IPS-18c (cell line): ENCODE measurements at regions not wholly inside any gene's neighbourhood (a gene's known extent, or its start where the extent isn't known, plus 50 kb on each side); places are given as distances from the start of the nearest gene placed in this dataset.
"Not testable (repeated sequence)": the region's sequence is repeated elsewhere in the genome, so short reads cannot be mapped to it uniquely, and the experiment has no call there.

Experiments
- H3K4me3 ChIP-seq: 2 replicates; pipeline ENCODE4 v1.7.0; 2013; ENCODE audit warnings: low read depth, mild to moderate bottlenecking, low read length, moderate library complexity; ENCODE audit not compliant: insufficient read depth
- H3K9me3 ChIP-seq: one replicate; pipeline ENCODE4 v1.6.1; 2013; ENCODE audit warnings: mild to moderate bottlenecking, low read length, moderate library complexity; ENCODE audit not compliant: control insufficient read depth, insufficient read depth

DNA sequence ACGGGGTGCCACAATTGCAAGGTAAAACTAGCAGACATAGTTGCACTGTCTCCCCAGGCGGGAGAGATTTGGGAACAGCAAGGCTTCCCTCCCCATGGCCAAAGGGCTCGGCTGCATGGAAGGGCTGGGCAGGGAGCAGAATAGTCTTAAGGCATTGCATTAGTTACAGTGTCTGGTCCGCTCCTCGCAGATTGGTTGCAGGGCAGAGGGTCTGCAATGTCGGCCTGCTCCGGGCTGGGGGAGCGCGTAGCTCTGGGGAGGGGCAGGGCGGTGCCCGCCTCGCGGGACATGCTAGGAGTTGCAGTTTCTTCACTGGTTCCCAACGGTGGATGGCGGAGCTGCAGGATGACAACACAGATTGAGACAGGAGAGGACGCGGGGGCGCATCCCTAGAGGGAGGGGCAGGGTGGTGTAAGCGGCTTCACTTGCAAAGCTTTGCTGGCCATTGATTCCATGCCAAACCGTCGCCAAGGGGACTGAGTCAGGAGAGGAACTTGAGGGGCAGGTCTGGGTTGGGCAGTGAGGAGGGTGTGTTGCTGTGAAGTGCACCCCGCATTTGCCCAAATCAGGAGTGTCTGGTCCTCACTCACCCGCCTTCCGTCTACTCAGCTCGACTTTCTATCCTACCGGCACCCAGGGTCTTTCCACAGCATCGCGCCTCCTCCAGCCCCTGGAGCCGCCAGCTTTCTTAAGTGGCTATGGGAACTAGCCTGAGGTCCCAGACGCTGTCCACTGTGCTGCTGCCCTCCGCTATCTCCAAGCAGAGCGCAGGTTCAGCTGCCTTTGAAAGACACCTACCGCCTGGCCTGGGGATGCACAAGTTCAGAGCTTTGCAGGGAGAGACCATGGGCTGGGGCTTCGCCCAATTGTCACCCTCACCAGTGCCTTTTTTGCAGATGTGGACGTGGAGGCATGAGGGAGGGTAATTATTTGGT, 1748.9 kb downstream of the TP53TG3F start:
- H3K9me3 ChIP-seq = peaks cover 25% of the 10 kb centered on the region
- H3K4me3 ChIP-seq = 0 out of 2 replicates have a peak overlapping the region, but pooled peaks have one; percentile 3

DNA sequence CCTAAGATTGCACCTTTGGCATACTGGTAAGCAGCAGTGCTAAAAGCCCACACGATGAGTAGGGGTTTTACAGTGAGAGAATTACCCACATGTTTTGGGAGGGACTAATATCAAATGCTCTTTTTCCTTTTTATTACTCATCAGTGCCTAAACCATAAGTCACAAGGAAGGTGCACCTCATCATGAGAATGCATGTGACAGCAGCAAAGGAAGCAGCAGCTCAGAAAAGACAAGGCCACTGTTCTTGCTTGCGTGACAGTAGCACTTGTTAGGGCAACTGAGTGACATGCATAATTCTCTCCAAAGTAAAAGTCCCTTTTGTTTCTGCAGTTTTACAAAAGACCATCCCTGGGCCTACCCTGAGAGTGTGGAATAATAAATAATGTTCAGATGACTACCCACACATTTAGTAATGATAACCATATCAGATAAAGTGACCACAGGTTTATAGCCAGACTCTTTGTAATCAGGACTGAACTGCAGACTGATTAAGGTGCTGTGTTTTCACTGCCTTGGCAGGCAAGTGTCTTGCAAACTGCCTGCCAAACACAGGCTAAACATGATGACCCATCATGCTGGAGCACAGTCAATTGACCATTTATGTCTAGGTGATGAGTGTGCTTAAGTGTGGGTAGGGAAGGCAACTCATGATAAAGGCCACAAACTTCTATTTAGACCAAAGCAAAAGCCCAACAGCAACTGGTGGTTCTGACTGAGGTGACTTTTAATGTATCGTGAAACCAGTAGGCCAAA, 1751.4 kb downstream of the TP53TG3F start:
- H3K4me3 ChIP-seq = no peak overlapping the region
- H3K9me3 ChIP-seq = peaks cover 25% of the 10 kb centered on the region

DNA sequence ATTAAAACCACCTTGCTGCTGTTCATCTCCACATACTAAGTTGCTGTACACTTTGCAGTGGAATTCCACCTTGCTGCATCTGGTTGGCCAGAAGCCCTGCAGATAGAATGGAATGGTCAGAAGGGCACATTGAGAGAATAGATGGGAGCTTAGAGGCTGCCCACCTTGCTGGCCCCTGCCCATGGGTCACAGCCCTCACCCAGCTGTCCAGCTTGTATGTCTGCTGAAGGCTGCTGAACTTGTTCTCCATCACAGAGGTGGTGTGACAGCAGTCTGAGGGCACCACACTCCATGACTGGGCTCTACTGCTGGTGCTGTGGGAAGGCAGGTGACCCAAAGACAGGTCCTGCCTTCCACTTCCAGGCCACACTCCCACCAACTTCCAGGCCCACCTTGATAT, 1755.4 kb downstream of the TP53TG3F start:
- Histone ChIP-seq H3K9me3 (peaks cover 20% of the 10 kb centered on the region), H3K4me3 (no peak overlapping the region)

DNA sequence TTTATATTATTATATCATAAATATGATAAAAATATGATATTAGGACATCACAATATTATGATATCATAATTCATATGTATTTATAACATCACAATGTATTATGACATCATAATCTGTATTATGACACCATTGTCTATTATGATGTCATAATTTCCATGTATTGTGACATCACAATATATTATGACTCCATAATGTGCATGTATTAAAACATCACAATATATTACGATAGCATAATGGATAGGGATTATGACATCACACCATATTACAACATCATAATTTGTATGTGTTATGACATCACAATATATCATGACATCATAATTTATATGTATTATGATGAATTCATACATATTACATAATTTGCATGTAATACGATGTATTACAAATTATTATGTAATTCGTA, 1755.9 kb downstream of the TP53TG3F start:
- Histone ChIP-seq H3K4me3 (no peak overlapping the region), H3K9me3 (peaks cover 20% of the 10 kb centered on the region)

DNA sequence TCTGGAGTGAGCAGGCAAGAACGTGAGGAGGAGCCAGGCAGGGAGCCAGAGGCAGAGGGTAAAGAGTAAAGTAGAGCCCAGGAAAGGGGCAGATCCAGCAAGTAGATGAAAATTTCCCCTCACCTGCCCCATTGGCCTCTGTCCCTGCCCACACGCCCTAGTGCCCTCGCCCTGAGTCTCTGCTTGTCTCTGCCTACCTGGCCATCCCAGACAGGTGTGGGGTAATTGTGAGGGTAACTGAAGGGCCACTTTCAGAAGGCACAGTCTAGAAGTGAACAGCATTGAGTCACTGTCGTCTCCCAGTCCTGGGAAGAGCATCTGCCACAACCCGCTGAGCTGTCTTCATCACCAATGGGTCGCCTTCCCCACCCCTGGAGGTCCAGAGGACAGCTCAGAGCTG, 1756.8 kb downstream of the TP53TG3F start:
- H3K4me3 ChIP-seq = not testable (repeated sequence)
- peaks cover 16% of the 10 kb centered on the region for H3K9me3 ChIP-seq

DNA sequence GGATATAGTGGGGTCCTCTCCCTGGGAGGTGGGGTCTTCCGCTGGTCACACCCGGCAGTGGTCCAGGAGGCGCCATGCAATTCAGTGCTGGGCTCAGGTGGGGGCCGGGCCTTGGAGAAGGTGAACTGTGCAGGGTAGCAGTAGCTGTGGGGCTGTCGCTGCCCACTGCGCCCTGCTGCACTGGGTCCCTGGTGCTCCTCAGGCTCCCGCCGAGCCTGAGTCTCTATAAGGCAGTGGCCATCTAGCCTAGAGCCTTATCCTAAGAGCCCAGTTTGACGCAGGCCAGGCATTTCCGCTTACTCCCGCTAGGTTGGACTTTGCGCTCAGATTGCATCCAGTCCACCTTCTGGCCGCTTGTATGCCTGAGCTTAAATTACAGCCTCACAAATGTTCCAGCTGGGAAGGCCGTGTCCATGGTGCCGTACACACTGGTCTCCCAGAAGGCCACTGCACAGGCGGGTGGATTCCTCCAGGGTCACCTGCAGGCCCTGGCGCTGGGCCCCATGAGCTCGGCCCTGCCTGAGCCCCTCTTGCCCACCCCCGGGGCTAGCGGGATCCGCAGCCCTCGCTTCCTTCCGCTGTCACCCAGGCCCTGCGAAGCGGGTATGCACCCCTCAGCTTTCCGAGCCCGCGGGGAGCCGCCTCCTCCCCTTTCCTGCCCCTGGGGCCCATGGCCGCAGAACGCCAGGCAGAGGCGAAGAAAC, 1762.2 kb downstream of the TP53TG3F start:
- peaks cover 14% of the 10 kb centered on the region for H3K9me3 ChIP-seq
- no peak overlapping the region; the same call in 1 of the 2 replicates for H3K4me3 ChIP-seq

DNA sequence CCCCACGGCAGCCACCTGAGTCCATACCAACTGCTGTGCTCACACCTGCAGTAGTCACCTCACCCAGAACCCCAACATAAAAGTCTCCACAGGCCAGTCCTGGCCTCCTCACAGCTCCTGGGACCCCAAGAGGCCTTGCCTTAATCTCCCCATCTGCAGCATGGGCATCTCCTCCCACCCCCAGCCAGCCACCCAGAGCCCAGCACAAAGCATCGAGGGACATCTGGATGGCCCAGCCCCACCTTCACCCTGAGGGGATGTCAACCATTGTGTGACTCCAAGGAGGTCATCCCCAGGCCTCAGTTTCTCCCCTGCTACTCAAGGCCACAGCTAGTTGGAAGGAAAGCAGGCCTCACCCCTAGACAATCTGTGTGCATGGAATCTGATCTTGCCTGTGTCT, 1775.3 kb downstream of the TP53TG3F start:
- peaks cover 33% of the 10 kb centered on the region for H3K9me3 ChIP-seq
- no peak overlapping the region for H3K4me3 ChIP-seq

DNA sequence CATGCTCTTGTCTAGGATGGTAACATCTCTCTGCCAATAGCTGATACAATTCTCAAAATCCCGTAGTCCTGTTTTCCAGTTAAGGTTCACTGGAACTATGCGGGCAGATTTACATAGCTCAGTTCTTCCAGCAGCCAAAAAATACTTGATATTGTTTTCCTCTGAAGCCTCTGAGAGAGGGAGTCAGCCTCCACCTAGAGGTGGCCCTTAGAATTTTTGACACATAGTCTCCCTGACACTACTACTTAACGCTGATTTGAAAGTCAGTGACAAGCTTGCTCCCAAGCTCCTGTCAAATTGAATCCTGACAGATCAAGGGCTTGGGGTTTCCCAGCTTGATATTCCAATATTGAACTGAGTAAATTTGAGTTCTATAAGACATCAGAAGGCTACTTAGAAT, 1780.1 kb downstream of the TP53TG3F start:
- H3K9me3 ChIP-seq = peaks cover 22% of the 10 kb centered on the region
- H3K4me3 ChIP-seq = no peak overlapping the region

DNA sequence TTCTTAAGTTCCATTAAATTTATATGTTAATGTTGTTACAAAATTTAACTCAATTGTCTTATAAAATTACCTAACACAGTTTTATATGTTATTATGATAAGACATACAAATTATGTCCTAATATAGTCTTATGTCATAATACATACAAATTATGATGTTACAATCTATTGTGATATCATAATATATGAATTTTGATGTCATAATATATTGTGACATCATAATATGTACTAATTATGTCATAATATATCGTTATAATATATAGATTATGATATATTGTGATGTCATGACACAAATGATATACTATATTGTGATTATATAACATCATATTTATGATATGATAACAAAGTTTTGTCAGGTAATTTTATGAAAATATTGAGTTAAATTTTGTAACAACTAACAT, 1789.6 kb downstream of the TP53TG3F start:
- no peak overlapping the region for H3K4me3 ChIP-seq
- peaks cover 29% of the 10 kb centered on the region for H3K9me3 ChIP-seq

DNA sequence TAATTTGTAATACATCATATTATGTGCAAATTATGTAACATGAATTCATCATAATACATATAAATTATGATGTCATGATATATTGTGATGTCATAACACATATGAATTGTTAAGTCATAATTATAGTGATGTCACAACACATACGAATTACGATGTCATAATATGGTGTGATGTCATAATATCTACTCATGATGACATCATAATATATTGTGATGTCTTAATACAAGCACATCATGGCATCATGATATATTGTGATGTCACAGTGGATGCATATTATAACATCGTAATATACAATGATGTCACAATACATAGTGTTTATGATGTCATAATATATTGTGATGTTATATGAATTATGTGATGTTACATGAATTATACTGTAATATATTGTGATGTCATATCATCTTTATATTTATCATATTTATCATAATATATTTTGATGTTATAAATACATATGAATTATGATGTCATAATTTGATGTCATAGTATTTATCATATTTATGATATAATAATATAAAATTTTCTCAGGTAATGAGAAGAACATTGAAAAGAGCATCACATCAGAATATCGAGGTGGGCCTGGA, 1793.0 kb downstream of the TP53TG3F start:
- Histone ChIP-seq H3K4me3 (no peak overlapping the region), H3K9me3 (peaks cover 28% of the 10 kb centered on the region)

DNA sequence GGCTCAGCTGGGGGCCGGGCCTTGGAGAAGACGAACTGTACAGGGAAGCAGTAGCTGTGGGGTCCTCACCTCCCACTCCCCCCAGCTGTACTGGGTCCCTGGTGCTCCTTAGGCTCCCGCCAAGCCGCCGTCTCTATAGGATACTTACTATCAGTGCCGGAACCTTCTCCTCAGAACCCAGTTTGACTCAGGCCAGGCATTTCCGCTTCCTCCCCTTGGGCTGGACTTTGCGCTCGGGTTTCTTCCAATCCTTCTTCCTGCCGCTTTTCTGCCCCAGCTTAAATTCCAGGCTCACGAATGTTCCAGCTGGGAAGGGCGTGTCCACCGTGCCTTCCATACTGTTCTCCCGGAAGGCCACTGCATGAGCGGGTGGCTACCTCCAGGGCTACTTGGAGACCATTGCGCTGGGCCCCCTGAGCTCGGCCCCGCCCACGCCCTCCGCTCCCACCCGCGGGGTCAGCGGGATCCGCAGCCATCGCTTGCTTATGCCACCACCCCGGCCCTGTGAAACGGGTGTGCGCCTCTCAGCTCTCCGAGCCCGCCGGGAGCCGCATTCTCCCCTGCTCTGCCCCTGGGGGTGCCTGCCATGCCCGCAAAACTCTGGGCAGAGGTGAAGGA, 1795.9 kb downstream of the TP53TG3F start:
- no peak overlapping the region for H3K4me3 ChIP-seq
- H3K9me3 ChIP-seq = peaks cover 29% of the 10 kb centered on the region

DNA sequence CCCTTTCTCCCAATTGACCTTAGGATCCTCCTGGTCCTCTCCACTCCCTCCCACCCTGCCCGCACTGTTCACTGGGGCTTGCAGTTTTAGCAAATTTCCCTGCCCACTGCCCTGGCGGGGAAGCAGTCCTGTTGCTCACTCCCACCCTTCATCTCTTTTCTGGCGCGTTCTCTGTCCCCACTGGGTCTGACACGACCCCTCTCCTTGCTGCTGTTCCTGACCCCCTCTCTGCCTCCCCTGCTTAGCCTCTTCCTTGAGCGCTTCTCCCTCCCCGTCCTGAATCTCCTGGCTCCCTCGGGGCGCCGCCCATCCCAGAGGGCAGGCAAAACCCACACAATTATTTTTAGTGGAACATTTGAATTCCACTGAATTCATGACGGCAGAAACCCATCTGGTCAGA, 1796.4 kb downstream of the TP53TG3F start:
- H3K9me3 ChIP-seq = peaks cover 25% of the 10 kb centered on the region
- H3K4me3 ChIP-seq = no peak overlapping the region

DNA sequence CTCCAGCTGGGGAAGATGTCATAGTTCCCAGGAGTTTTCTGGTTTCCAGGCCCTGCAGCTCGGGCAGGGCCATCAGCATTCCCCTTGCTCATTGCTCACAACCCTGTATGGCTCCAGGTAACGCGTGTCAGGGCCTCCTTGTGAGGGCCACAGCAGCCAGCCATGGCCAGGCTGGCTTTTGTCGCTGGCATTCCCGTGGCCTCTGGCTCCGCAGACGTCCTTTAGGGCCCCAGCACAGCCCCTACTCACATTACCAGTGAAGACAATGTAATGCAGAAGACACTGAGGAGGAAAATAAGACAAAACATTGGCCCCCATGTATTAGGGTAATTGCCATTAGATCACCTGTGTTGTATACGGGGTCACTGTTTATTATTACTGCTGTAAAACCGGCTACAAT, 1799.0 kb downstream of the TP53TG3F start:
- 0 out of 2 replicates have a peak overlapping the region, but pooled peaks have one; percentile 20 for H3K4me3 ChIP-seq
- H3K9me3 ChIP-seq = peaks cover 21% of the 10 kb centered on the region

DNA sequence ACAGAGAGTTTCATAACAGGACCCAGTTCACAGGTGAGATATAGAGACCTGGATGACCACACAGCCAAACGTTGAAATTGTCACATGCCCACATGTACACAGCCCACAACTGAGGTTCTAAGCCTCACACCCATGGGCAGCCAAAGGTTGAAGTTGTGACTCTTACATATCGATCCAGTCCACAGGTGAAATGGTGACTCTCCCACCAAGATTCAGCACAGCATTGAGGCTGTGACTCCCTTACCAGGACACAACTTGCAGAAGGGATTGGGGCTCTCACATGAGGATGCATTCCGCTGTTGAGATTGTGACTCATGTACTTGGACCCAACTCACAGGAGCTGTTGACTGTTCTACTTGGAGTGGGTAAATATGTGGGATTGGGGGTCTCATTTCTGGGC, 1836.4 kb downstream of the TP53TG3F start:
- H3K4me3 ChIP-seq = no peak overlapping the region

DNA sequence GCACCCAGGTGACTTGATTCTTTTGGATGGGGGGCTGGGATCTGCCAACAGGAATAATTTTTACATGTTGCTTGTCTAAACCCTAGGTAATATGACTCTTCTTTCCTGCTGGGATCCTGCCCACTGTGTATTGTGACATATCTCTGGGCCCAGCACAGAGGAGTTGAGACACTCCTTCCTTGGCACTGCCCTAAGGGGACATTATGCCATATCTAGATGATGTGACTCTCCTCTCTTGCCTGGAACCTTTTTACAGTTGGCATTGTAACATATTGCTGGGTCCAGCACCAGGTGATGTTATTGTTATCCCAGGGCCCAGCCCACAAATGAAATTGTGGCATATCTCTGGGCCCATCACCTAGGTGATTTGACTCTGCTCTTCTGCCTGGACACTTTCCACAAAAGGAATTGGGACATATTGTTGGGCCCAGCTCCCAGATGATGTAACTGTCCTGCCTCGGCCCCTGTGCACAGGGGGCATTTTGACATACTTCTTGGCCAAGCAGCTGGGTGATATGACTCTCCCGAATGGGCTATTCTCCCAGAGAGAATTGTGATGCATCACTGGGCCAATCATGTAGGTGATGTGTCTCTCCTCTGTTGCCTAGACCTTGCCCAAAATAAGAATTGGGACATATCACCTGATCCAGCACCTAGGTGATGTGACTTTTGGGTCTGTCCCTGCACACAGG, 1837.7 kb downstream of the TP53TG3F start:
- H3K9me3 ChIP-seq = peaks cover 29% of the 10 kb centered on the region
- no peak overlapping the region for H3K4me3 ChIP-seq

More for the DNA sequence above, 1836.4 kb downstream of the TP53TG3F start:
- peaks cover 27% of the 10 kb centered on the region for H3K9me3 ChIP-seq

DNA sequence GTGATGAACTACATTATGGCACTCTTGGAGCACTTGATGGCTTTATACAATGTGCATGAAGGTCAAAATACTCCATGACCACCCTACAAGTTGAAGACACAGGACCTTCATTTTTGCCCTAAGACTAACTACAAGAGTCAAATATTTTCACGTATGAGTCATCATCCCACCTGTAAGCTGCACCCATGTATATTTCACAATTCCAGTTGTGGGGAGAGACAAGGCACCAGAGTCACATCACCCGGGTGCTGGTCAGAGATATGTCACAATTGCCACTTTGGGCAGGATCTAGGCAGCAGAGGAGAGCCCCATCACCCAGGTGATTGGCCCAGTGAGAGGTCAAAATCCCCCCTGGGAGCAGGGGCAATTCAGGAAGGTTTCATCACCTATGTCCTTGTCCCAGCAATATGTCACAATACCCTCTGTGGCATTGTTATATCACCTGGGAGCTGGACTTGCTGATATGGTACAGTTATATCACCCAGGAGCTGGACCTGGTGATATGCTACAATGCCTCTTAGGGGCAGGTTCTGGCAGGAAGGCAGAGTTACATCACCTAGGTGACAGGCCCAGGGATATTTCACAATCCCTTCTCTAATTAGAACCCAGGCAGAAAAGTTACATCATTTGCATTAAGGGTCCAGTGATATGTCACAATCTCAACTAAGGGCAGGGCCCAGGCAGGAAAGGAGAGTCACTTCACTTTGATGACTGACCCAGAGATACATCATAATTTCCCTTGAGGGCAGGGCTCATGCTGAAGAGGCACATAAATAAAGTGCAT, 1839.2 kb downstream of the TP53TG3F start:
- H3K9me3 ChIP-seq = peaks cover 39% of the 10 kb centered on the region

More for the DNA sequence above, 1839.2 kb downstream of the TP53TG3F start:
- no peak overlapping the region for H3K4me3 ChIP-seq
